Mesenchymal stem cell (in vitro differentiated cells and primary cell): ENCODE measurements at regions not wholly inside any gene's neighbourhood (a gene's known extent, or its start where the extent isn't known, plus 50 kb on each side); places are given as distances from the start of the nearest gene placed in this dataset.

Experiments
- DNase-seq: peaks from one replicate; pipeline ENCODE4 v3.0.0-alpha.2; 2013
- H2AFZ ChIP-seq: one replicate; pipeline ENCODE4 v1.6.1; 2013; ENCODE audit warnings: low read depth, mild to moderate bottlenecking, control low read depth, inconsistent platforms, low read length, moderate library complexity
- H2AK5ac ChIP-seq: 2 replicates; pipeline ENCODE4 v1.6.1; 2013; ENCODE audit warnings: low read length, moderate library complexity, mild to moderate bottlenecking, inconsistent platforms; ENCODE audit not compliant: severe bottlenecking
- H2BK120ac ChIP-seq: one replicate; pipeline ENCODE4 v1.6.1; 2013; ENCODE audit warnings: low read depth, mild to moderate bottlenecking, inconsistent platforms, low read length, moderate library complexity
- H2BK12ac ChIP-seq, 2 experiments: one replicate each; pipeline ENCODE4 v1.6.1; 2013; ENCODE audit warnings: inconsistent platforms in 2 of 2, low read length in 2 of 2, mild to moderate bottlenecking in 2 of 2, moderate library complexity in 2 of 2, control low read depth in 1 of 2
- H2BK15ac ChIP-seq: one replicate; pipeline ENCODE4 v1.6.1; 2013; ENCODE audit warnings: mild to moderate bottlenecking, low read depth, inconsistent platforms; ENCODE audit not compliant: poor library complexity, severe bottlenecking
- H2BK5ac ChIP-seq: 2 replicates; pipeline ENCODE4 v1.6.1; 2013; ENCODE audit warnings: low read depth, mild to moderate bottlenecking, low read length, control low read depth, inconsistent platforms; ENCODE audit not compliant: poor library complexity, severe bottlenecking
- H3K14ac ChIP-seq, 2 experiments: one replicate each; pipeline ENCODE4 v1.6.1; 2013; ENCODE audit warnings: inconsistent platforms in 2 of 2, low read length in 2 of 2, control low read depth in 1 of 2, mild to moderate bottlenecking in 1 of 2, moderate library complexity in 1 of 2
- H3K18ac ChIP-seq, 2 experiments: one replicate each; pipeline ENCODE4 v1.6.1; 2013; ENCODE audit warnings: inconsistent platforms in 2 of 2, low read length in 2 of 2, control low read depth in 1 of 2, low read depth in 1 of 2, mild to moderate bottlenecking in 1 of 2
- H3K23ac ChIP-seq, 2 experiments: one replicate each; pipeline ENCODE4 v1.6.1; 2013; ENCODE audit warnings: inconsistent platforms in 2 of 2, low read length in 2 of 2, mild to moderate bottlenecking in 2 of 2, moderate library complexity in 2 of 2, control low read depth in 1 of 2
- H3K27ac ChIP-seq: 2 replicates; pipeline ENCODE4 v1.5.1; 2013; ENCODE audit warnings: mild to moderate bottlenecking, moderate library complexity, low read length, control low read depth, inconsistent platforms; ENCODE audit not compliant: poor library complexity, severe bottlenecking
- H3K27me3 ChIP-seq, 2 experiments: 2 replicates each; pipeline versions ENCODE4 v1.6.1 to v1.7.0; 2013; ENCODE audit warnings: low read length in 2 of 2, mild to moderate bottlenecking in 2 of 2, moderate library complexity in 2 of 2, control low read depth in 1 of 2, inconsistent platforms in 1 of 2; ENCODE audit not compliant: control insufficient read depth in 1 of 2, insufficient read depth in 1 of 2
- H3K36me3 ChIP-seq, 2 experiments: 2 replicates each; pipeline versions ENCODE4 v1.6.1 to v1.7.0; 2013; ENCODE audit warnings: low read length in 2 of 2, control low read depth in 1 of 2, inconsistent platforms in 1 of 2, low read depth in 1 of 2, mild to moderate bottlenecking in 1 of 2; ENCODE audit not compliant: insufficient read depth in 2 of 2, control insufficient read depth in 1 of 2
- H3K4ac ChIP-seq, 2 experiments: one replicate each; pipeline ENCODE4 v1.6.1; 2013; ENCODE audit warnings: inconsistent platforms in 2 of 2, low read length in 2 of 2, mild to moderate bottlenecking in 2 of 2, moderate library complexity in 2 of 2, control low read depth in 1 of 2, low read depth in 1 of 2
- H3K4me1 ChIP-seq: 2 replicates; pipeline ENCODE4 v1.6.1; 2013; ENCODE audit warnings: low read depth, low read length, control low read depth; ENCODE audit not compliant: control insufficient read depth, insufficient read depth
- H3K4me2 ChIP-seq: 2 replicates; pipeline ENCODE4 v1.6.1; 2013; ENCODE audit warnings: low read length, mild to moderate bottlenecking, inconsistent platforms; ENCODE audit not compliant: poor library complexity, severe bottlenecking
- H3K4me3 ChIP-seq, 2 experiments: 2 replicates each; pipeline versions ENCODE4 v1.5.1 to v1.7.0; 2013; ENCODE audit warnings: low read length in 2 of 2, mild to moderate bottlenecking in 2 of 2, control low read depth in 1 of 2, low read depth in 1 of 2; ENCODE audit not compliant: insufficient read depth in 1 of 2
- H3K79me1 ChIP-seq: replicated peaks from 2 replicates; pipeline ENCODE4 v1.6.1; 2013; ENCODE audit warnings: mild to moderate bottlenecking, control low read depth, low read length, inconsistent platforms; ENCODE audit not compliant: poor library complexity, severe bottlenecking
- H3K9ac ChIP-seq: 2 replicates; pipeline ENCODE4 v1.7.0; 2013; ENCODE audit warnings: mild to moderate bottlenecking, low read length, moderate library complexity
- H3K9me3 ChIP-seq: 2 replicates; pipeline ENCODE4 v1.7.0; 2013; ENCODE audit warnings: mild to moderate bottlenecking, low read length; ENCODE audit not compliant: control insufficient read depth
- H4K8ac ChIP-seq: one replicate; pipeline ENCODE4 v1.6.1; 2013; ENCODE audit warnings: inconsistent platforms, mild to moderate bottlenecking, low read length, moderate library complexity
- H4K91ac ChIP-seq: one replicate; pipeline ENCODE4 v1.6.1; 2013; ENCODE audit warnings: mild to moderate bottlenecking, low read length, inconsistent platforms
- WGBS: methylation state at CpG from one replicate; pipeline ENCODE4 v1.1.7; 2013; ENCODE audit warnings: mixed read lengths; 5-methylcytosine and 5-hydroxymethylcytosine counted together

DNA sequence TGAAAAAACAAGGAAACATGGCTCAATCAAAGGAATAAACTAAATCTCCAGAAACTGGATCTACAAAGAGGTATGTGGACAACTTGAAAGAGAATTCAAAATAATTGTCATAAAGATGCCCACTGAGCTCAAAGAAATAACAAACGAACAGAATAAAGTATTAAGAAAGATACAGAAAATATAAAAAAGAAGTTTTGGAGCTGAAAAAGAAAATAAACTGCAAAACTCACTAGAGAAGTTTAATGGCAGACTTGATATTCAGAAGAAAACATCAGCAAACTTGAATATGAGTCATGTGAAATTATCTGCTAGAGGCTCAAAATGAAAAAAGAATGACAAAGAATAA is 208.1 kb upstream of the SAMSN1 start:
- Histone ChIP-seq H2BK5ac (no peak overlapping the region), H3K4ac (no peak overlapping the region), H3K23ac (no peak overlapping the region), H3K4me3 (no peak overlapping the region), H3K18ac (no peak overlapping the region), H2AFZ (no peak overlapping the region), H3K4me2 (no peak overlapping the region), H3K14ac (no peak overlapping the region), H3K79me1 (no peaks in the 10 kb centered on the region), H2BK15ac (no peak overlapping the region), H3K27me3 (no peaks in the 10 kb centered on the region), H3K4me1 (no peaks in the 10 kb centered on the region), H4K91ac (no peak overlapping the region), H3K9me3 (peaks cover 8% of the 10 kb centered on the region), H2AK5ac (no peak overlapping the region), H3K36me3 (no peaks in the 10 kb centered on the region), H3K27ac (no peak overlapping the region), H4K8ac (no peak overlapping the region), H3K9ac (no peak overlapping the region), H2BK120ac (no peak overlapping the region), H2BK12ac (no peak overlapping the region)
- no CpG with 5 or more reads among the region's 1 CpG for WGBS
- no peak for DNase-seq

DNA sequence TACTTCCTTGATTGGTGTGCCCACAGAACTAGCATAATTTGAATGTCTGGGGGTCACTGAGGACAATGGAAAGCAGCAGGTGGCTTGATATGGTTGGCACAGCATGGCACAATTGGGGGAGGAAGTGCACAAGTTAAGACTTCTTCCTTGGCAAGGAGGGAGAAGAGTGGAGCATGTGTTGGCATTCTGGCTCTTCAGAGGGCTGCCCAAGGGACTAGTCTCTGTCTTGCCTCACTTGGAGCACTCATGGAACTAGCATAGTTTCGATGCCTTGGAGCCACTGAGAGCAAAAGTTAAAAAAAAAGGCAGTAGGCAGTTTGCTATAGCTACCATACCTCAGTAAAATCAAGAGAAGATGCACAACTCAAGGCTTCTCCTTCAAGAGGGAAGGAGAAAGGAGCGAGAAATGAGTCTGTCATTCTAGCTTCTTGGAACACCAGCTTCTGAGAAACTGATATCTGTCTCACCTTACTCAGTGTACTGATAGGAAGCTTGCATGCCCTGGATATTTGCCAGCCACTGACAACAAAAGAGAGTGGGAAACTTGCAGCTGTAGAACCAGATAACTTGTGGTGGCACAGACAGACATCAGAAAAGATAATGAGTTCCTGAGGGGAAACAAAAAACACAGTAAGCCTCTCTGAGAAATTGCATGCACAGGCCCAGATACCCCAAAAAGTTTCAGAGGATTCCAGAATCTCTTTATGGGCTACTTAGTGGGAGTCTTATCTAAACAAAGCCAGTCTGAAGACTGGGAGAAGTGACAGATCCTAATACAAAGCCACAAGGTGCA is 207.5 kb upstream of the SAMSN1 start:
- Histone ChIP-seq H3K4me3 (no peak overlapping the region), H3K4me1 (no peaks in the 10 kb centered on the region), H3K79me1 (no peaks in the 10 kb centered on the region), H3K4me2 (no peak overlapping the region), H3K14ac (no peak overlapping the region), H3K23ac (no peak overlapping the region), H3K36me3 (no peaks in the 10 kb centered on the region), H2BK120ac (no peak overlapping the region), H4K91ac (no peak overlapping the region), H2AK5ac (no peak overlapping the region), H3K9me3 (peaks cover 8% of the 10 kb centered on the region), H4K8ac (no peak overlapping the region), H3K4ac (no peak overlapping the region), H2BK15ac (no peak overlapping the region), H2BK5ac (no peak overlapping the region), H3K27me3 (no peaks in the 10 kb centered on the region), H3K9ac (no peak overlapping the region), H2AFZ (no peak overlapping the region), H3K18ac (no peak overlapping the region), H2BK12ac (no peak overlapping the region), H3K27ac (no peak overlapping the region)
- WGBS: no CpG with 5 or more reads among the region's 2 CpGs
- no peak for DNase-seq

DNA sequence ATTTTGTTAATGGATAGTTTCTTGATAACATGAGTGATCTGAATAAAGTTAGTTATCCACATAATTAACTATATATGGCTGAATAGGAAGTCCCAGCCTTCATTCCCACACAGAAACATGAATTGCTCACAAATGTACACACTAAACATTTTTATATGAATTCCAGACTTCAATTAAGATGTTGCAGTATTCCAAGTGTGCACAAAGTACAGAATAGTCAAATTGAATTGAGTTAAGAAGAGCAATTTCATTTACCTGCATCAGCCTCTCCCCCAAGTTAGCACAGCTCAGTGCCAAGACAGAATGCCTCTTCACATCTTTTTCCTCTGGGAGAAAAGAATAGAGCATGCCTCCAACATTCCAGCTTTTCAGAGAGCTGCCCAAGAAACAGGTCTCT is 207.0 kb upstream of the SAMSN1 start:
- DNase-seq: no peak
- Histone ChIP-seq H3K4me2 (no peak overlapping the region), H3K4ac (no peak overlapping the region), H3K9me3 (peaks cover 8% of the 10 kb centered on the region), H3K23ac (no peak overlapping the region), H3K4me3 (no peak overlapping the region), H3K27me3 (no peaks in the 10 kb centered on the region), H2BK120ac (no peak overlapping the region), H3K27ac (no peak overlapping the region), H3K14ac (no peak overlapping the region), H4K8ac (no peak overlapping the region), H4K91ac (no peak overlapping the region), H3K9ac (no peak overlapping the region), H3K4me1 (no peaks in the 10 kb centered on the region), H2BK15ac (no peak overlapping the region), H2AFZ (no peak overlapping the region), H2BK12ac (no peak overlapping the region), H3K18ac (no peak overlapping the region), H3K79me1 (no peaks in the 10 kb centered on the region), H3K36me3 (no peaks in the 10 kb centered on the region), H2BK5ac (no peak overlapping the region), H2AK5ac (no peak overlapping the region)

DNA sequence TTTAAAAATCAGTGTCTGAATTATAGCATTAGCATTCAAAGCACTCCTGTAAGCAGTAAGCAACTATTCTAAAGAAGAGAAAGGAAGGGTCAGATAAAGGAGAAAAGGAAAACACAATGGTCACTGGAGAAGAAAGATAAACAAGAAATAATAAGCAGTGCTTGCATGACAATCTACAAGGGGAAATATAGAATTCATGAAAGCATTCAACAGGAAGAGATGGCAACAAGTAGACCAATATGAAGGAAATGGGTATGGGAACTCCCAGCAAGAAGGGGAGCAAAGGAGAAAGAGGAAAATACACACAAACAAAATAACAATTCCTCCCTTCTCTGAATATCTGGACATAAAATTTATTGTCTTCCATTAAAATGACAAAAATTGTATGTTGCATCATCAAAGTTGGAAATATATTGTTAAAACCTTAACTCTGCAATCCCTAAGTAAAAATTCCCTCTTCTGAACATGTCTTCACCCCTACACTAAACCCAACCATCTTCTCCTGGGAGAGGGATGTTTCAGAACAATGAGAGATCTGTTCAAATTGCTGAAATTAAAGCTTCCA is 206.3 kb upstream of the SAMSN1 start:
- H3K36me3 ChIP-seq: no peaks in the 10 kb centered on the region
- H3K9me3 ChIP-seq: peaks cover 8% of the 10 kb centered on the region
- no peak overlapping the region for H4K91ac ChIP-seq
- H2AFZ ChIP-seq: no peak overlapping the region
- H3K23ac ChIP-seq: no peak overlapping the region
- no peak overlapping the region for H3K9ac ChIP-seq
- H2BK15ac ChIP-seq: no peak overlapping the region
- DNase-seq: no peak
- H3K4ac ChIP-seq: no peak overlapping the region
- H3K27ac ChIP-seq: no peak overlapping the region
- H3K79me1 ChIP-seq: no peaks in the 10 kb centered on the region
- no peak overlapping the region for H2BK120ac ChIP-seq
- no peaks in the 10 kb centered on the region for H3K27me3 ChIP-seq
- H3K4me2 ChIP-seq: no peak overlapping the region
- H4K8ac ChIP-seq: no peak overlapping the region
- H3K4me1 ChIP-seq: no peaks in the 10 kb centered on the region
- H3K4me3 ChIP-seq: no peak overlapping the region
- H3K18ac ChIP-seq: no peak overlapping the region
- no peak overlapping the region for H2BK5ac ChIP-seq
- no peak overlapping the region for H2BK12ac ChIP-seq
- H2AK5ac ChIP-seq: no peak overlapping the region
- H3K14ac ChIP-seq: no peak overlapping the region
